ENCODE measurements at regions not wholly inside any gene's neighbourhood (a gene's known extent, or its start where the extent isn't known, plus 50 kb on each side); places are given as distances from the start of the nearest gene placed in this dataset.

DNA sequence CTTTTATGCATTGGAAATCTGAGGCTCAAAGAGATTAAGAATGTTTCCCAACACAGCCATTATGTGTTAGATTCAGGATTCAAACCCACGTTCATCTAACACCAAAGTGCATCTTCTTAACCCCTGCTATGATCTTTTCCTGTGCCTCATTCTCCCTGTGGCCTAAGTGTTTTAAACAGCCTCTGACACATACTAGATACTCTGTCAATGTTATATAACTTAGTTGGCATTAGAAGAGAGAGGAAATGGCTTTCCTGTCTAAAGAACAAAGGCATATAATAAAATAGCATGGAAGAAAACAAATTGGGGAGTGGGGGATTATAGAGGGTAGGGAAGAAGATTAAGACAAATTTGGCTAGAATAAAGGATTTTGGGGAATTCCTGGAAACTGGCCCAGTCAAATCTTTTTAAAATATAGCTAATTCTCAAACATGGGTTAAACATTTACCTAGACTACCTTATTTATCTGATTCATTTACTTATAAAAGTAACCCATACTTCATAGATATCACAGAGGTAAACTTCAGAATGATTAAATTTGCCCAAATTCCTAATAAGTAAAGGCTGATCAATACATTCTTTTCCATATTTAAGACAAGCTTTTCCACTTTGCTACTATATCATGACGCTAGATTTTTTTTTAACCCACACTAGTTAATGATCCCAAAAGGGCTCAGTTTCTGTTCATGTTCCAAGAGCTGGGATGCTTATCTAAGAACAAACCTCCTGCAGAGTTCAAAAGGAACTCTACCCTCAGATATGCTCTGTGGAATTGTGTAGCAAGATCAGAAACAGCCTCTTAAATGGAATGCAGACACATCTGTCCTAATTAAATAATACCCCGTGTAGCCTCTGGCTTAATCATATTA is 122.9 kb upstream of the PTPRG start:
- no peak for DNase-seq (ENCODE audit: extremely low read depth, insufficient read length)
- H3K4me3 ChIP-seq (replicated peaks; ENCODE audit: low read depth, low read length) = no peak overlapping the region

DNA sequence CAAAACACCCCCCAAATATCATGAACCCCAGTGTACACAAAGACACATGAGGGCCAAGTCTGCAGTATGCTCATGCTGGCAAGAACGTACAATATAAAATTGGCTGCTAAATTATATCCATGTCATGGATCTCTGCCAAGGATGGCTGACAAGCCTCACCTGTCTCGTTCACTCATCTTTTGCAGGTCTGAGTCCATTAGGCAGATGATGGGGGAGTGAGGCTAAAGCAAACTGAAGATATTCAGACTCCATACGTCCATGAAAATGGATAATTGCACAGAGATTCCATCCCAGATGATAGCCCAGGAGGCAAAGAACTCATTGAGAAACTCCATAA is 122.3 kb upstream of the PTPRG start:
- H3K36me3 ChIP-seq (ENCODE audit: control insufficient read depth, insufficient read depth, low read length) = no peaks in the 10 kb centered on the region
- no peak overlapping the region for H3K4me3 ChIP-seq (replicated peaks; ENCODE audit: low read depth, low read length)
- DNase-seq (ENCODE audit: extremely low read depth, insufficient read length) = no peak
- TF ChIP-seq, protein P1, sequence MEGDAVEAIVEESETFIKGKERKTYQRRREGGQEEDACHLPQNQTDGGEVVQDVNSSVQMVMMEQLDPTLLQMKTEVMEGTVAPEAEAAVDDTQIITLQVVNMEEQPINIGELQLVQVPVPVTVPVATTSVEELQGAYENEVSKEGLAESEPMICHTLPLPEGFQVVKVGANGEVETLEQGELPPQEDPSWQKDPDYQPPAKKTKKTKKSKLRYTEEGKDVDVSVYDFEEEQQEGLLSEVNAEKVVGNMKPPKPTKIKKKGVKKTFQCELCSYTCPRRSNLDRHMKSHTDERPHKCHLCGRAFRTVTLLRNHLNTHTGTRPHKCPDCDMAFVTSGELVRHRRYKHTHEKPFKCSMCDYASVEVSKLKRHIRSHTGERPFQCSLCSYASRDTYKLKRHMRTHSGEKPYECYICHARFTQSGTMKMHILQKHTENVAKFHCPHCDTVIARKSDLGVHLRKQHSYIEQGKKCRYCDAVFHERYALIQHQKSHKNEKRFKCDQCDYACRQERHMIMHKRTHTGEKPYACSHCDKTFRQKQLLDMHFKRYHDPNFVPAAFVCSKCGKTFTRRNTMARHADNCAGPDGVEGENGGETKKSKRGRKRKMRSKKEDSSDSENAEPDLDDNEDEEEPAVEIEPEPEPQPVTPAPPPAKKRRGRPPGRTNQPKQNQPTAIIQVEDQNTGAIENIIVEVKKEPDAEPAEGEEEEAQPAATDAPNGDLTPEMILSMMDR (IDR thresholded peaks at IDR 0.05; ENCODE audit: insufficient read depth, low read length, poor library complexity, severe bottlenecking) = no peak
- no peaks in the 10 kb centered on the region; the same call in 1 of the 2 replicates for H3K27me3 ChIP-seq (replicated peaks; ENCODE audit: control insufficient read depth, insufficient read depth, low read length)

More for the DNA sequence above, 122.9 kb upstream of the PTPRG start:
- TF ChIP-seq, protein P1 (IDR thresholded peaks at IDR 0.05; ENCODE audit: insufficient read depth, low read length, poor library complexity, severe bottlenecking) = no peak
- no peaks in the 10 kb centered on the region; the same call in 1 of the 2 replicates for H3K27me3 ChIP-seq (replicated peaks; ENCODE audit: control insufficient read depth, insufficient read depth, low read length)
- H3K36me3 ChIP-seq (ENCODE audit: control insufficient read depth, insufficient read depth, low read length) = no peaks in the 10 kb centered on the region

DNA sequence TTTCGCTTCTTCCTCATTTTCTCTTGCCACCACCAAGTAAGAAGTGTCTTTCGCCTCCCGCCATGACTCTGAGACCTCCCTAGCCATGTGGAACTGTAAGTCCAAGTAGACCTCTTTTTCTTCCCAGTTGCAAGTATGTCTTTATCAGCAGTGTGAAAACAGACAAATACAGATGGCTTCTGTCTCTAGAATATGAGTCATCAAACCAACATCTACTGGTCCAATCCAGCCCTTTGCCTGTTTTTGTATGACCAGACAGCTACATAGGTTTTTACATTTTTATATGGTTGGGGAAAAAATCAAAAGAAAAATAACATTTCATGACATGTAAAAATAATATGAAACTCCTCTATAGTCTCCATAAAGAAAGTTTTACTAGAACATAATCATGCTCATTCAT is 118.7 kb upstream of the PTPRG start:
- H3K27me3 ChIP-seq (replicated peaks; ENCODE audit: control insufficient read depth, insufficient read depth, low read length) = no peaks in the 10 kb centered on the region; the same call in 1 of the 2 replicates
- H3K36me3 ChIP-seq (ENCODE audit: control insufficient read depth, insufficient read depth, low read length) = no peaks in the 10 kb centered on the region
- H3K4me3 ChIP-seq (replicated peaks; ENCODE audit: low read depth, low read length) = no peak overlapping the region
- TF ChIP-seq, protein P1 (IDR thresholded peaks at IDR 0.05; ENCODE audit: insufficient read depth, low read length, poor library complexity, severe bottlenecking) = no peak
- no peak for DNase-seq (ENCODE audit: extremely low read depth, insufficient read length)

DNA sequence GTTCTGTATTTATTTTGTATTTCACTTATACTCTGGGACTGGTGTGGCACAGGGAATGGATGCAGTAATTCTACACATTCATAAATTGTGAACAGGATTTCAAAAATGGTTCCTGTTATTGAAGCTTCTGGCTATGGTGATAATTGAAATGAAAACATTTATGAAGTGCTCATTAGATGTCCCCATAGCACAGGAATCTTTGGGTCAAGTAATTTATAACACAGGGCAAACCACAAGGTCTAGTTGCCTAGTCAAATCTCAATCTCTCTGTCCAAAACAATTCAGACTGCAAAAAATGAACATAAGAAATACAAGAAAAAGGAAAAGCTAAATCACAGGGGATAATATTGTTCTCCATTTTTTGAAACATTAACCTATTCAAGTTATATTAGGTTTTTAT is 117.5 kb upstream of the PTPRG start:
- Histone ChIP-seq H3K27me3 (replicated peaks; ENCODE audit: control insufficient read depth, insufficient read depth, low read length) (no peaks in the 10 kb centered on the region; the same call in 1 of the 2 replicates), H3K36me3 (ENCODE audit: control insufficient read depth, insufficient read depth, low read length) (no peaks in the 10 kb centered on the region)

DNA sequence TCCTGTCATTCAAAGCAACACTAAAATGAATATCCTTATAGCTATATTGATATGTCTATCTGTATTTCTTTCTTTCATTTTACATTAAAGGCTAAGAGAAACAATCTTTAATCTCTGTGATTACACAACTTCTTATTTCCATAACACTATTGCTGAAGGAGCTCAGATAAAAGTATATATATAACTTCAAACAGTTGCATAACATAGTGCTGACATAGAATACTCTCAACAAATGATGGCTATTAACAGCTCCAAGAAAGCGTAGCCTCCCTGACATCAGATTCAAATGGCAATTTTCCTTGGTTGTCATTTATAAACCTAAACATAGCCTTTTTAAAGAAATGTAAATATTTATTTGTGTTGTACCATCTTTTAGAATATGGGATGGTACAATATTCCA is 116.6 kb upstream of the PTPRG start:
- H3K36me3 ChIP-seq (ENCODE audit: control insufficient read depth, insufficient read depth, low read length) = no peaks in the 10 kb centered on the region
- TF ChIP-seq, protein P1 (IDR thresholded peaks at IDR 0.05; ENCODE audit: insufficient read depth, low read length, poor library complexity, severe bottlenecking) = no peak
- no peak overlapping the region for H3K4me3 ChIP-seq (replicated peaks; ENCODE audit: low read depth, low read length)
- no peaks in the 10 kb centered on the region; the same call in 1 of the 2 replicates for H3K27me3 ChIP-seq (replicated peaks; ENCODE audit: control insufficient read depth, insufficient read depth, low read length)
- DNase-seq (ENCODE audit: extremely low read depth, insufficient read length) = no peak

More for the DNA sequence above, 117.5 kb upstream of the PTPRG start:
- no peak for DNase-seq (ENCODE audit: extremely low read depth, insufficient read length)
- H3K4me3 ChIP-seq (replicated peaks; ENCODE audit: low read depth, low read length) = no peak overlapping the region
- TF ChIP-seq, protein P1 (IDR thresholded peaks at IDR 0.05; ENCODE audit: insufficient read depth, low read length, poor library complexity, severe bottlenecking) = no peak

All from GM06990 (cell line).